GM18519 (cell line): ENCODE measurements at regions not wholly inside any gene's neighbourhood (a gene's known extent, or its start where the extent isn't known, plus 50 kb on each side); places are given as distances from the start of the nearest gene placed in this dataset.

ENCODE experiments used
- ATAC-seq: cut with Tn5 transposase; IDR thresholded peaks from one replicate; pipeline ENCODE4 v1.9.1; 2021; ENCODE audit warnings: mild to moderate bottlenecking, moderate library complexity; ENCODE audit not compliant: unreplicated experiment, low FRiP score

GRCh38 chr1:222306512-222306911, 241.4 kb downstream of the HHIPL2 start:
- ATAC-seq = no peak

GRCh38 chr1:222306011-222306410, 241.9 kb downstream of the HHIPL2 start:
- ATAC-seq = no peak

- no peak for ATAC-seq
These were observed 246.3 kb downstream of the HHIPL2 start for GRCh38 chr1:222301652-222302051.

GRCh38 chr1:222299524-222299923, 248.4 kb downstream of the HHIPL2 start:
- ATAC-seq = no peak

- no peak for ATAC-seq
These were observed 257.0 kb downstream of the HHIPL2 start for GRCh38 chr1:222290866-222291265.

- ATAC-seq = no peak
These were observed 259.9 kb downstream of the HHIPL2 start for GRCh38 chr1:222288053-222288452.

GRCh38 chr1:222286011-222286410, 261.9 kb downstream of the HHIPL2 start:
- ATAC-seq = no peak

GRCh38 chr1:222285526-222285925, 262.4 kb downstream of the HHIPL2 start:
- ATAC-seq = no peak

- ATAC-seq = no peak
These were observed 263.4 kb downstream of the HHIPL2 start for GRCh38 chr1:222284466-222284865.

- ATAC-seq = no peak
These were observed 264.6 kb downstream of the HHIPL2 start for GRCh38 chr1:222283147-222283768.

GRCh38 chr1:222279591-222279990, 268.3 kb downstream of the HHIPL2 start:
- no peak for ATAC-seq

- ATAC-seq = no peak
These were observed 269.4 kb downstream of the HHIPL2 start for GRCh38 chr1:222278501-222278900.

GRCh38 chr1:222275729-222276465, 272.0 kb downstream of the HHIPL2 start:
- no peak for ATAC-seq

- no peak for ATAC-seq
These were observed 272.7 kb downstream of the HHIPL2 start for GRCh38 chr1:222275001-222275728.

GRCh38 chr1:222266223-222267196, 281.4 kb downstream of the HHIPL2 start:
- no peak for ATAC-seq

GRCh38 chr1:222263791-222264190, 284.1 kb downstream of the HHIPL2 start:
- ATAC-seq = no peak

- ATAC-seq = no peak
These were observed 290.9 kb downstream of the HHIPL2 start for GRCh38 chr1:222257027-222257426.

- no peak for ATAC-seq
These were observed 291.8 kb downstream of the HHIPL2 start for GRCh38 chr1:222256058-222256457.

- ATAC-seq = no peak
These were observed 295.1 kb downstream of the HHIPL2 start for GRCh38 chr1:222252788-222253187.

GRCh38 chr1:222251847-222252246, 296.1 kb downstream of the HHIPL2 start:
- no peak for ATAC-seq
